Jurkat, Clone E6-1 (cell line): ENCODE measurements at regions not wholly inside any gene's neighbourhood (a gene's known extent, or its start where the extent isn't known, plus 50 kb on each side); places are given as distances from the start of the nearest gene placed in this dataset.

Source experiments
- DNase-seq: peaks from one replicate; pipeline ENCODE4 v3.0.0-alpha.2; 2011; ENCODE audit warnings: low read depth, low spot score
- H3K4me3 ChIP-seq: 2 replicates; pipeline ENCODE4 v1.5.1; 2011; ENCODE audit warnings: mild to moderate bottlenecking, low read length, control low read depth, moderate library complexity

- no peak overlapping the region for H3K4me3 ChIP-seq
- DNase-seq, result no peak
Measured at GRCh38 chr2:120938045-120938771, 202.5 kb downstream of the GLI2 start.

GRCh38 chr2:120939595-120940318 lies 204.1 kb downstream of the GLI2 start:
- no peak for DNase-seq
- no peak overlapping the region for H3K4me3 ChIP-seq

DNA sequence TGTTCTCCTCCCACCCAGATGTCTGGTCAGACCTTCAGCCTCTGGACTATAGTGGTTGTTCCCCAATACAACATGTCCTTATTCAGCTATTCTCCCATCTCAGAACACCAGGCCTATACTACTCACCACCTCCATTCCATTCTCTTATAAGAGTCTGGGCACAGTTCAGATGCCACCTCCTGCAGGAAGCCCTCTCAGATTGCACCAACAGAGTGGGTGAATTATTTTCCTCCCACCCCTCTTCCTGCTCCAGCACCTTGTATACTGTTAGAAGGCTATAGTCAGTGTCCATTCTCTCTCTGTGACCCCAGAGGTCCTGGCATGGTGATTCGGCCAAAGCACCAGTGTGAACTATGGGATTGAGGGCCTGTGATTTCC lies 204.6 kb downstream of the GLI2 start:
- no peak for DNase-seq

DNA sequence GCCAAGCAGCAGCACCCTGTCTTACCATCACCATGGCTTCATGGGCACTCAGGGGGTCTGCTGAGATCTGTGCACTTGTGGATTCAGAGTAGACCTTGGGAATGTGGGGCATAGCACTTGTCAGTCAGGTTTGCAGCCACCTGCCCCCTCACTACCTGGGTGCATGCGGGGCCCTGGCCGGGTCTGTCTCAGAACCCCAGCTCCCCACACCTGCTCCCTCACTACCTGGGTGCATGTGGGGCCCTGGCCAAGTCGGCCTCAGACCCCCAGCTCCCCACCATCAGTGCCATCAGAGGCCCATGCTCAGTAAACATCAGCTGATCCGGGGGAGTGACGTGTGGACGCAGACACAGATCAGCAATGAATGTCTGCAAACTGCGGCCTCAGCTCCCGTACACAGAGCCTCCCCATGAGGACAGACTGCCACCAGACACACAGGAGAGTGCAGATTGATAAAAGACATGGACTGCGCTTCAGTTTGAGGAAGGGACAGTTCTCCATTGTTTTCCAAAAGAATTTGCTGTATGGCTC lies 205.1 kb downstream of the GLI2 start:
- no peak overlapping the region for H3K4me3 ChIP-seq
- no peak for DNase-seq

More for the DNA sequence above, 204.6 kb downstream of the GLI2 start:
- H3K4me3 ChIP-seq, result no peak overlapping the region

DNA sequence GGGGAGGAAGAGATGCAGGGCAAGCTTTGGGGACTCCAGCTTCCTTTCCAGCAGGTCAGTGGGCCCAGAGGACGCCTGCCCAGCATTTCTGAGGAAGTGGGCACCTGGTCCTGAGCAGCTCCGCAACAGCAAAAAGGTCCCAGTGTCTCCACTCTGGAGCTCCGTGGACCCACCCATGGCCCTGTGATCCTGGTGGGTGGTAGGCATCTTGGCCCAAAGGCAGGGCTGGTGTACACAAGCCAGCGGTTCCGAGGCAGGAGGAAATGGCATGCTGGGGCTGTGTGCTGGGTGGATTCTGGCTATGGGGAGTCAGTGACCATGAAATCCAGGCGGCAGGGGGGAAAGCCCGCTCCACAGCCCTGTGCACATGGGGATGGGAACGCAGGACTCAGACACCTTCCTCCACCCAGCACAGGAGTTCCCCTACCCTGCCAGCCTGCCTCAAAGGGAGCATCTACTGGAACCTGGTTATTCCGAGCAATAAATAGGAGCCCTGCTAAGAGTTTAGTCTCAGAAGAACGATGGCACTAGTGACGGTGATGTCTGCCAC lies 206.0 kb downstream of the GLI2 start:
- no peak for DNase-seq
- no peak overlapping the region for H3K4me3 ChIP-seq

GRCh38 chr2:120942658-120943057 lies 207.0 kb downstream of the GLI2 start:
- no peak overlapping the region for H3K4me3 ChIP-seq
- no peak for DNase-seq

- DNase-seq, result no peak
- H3K4me3 ChIP-seq, result no peak overlapping the region
Measured at GRCh38 chr2:120943403-120944034, 207.9 kb downstream of the GLI2 start.

DNA sequence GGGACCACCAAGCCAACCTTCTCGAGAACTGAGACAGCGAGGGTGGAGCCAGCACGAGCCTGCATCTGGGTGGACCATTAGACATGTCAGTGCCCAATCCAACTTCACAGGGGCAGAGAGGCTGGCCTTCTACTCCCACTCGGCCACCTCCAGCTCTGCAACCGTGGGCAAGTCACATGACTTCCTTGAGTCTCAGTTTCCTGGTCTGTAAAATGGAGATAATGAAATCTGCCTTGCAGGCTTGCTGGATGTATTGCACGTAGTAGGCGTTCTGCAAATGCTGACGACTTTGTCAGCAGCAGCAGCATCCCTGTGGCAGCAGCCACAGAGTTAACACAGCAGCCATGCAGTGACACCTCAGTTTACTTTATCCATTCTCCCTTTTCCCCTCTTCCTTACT lies 208.9 kb downstream of the GLI2 start:
- no peak overlapping the region for H3K4me3 ChIP-seq
- no peak for DNase-seq

GRCh38 chr2:120945091-120945490 lies 209.4 kb downstream of the GLI2 start:
- no peak overlapping the region for H3K4me3 ChIP-seq
- no peak for DNase-seq

GRCh38 chr2:120945832-120946499 lies 210.3 kb downstream of the GLI2 start:
- no peak for DNase-seq
- H3K4me3 ChIP-seq, result no peak overlapping the region

DNA sequence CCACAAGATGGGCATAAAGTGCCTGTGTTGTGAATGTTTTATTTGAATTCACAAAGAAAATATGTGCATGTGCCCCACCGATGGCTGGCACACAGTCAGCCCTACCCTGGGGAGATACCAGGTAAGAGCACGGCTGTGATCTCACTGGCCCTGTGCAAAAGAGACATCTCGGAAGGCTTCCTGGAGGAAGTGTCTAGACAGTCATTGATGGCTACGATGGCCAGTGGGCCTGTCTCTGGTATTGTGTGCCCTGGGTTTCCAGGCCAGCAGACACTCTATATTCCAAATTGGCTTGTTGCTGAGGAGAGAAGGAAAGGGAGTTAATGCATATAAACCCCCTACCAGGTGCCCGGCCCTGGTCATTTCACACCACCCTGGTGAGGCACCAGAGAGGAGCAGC lies 211.7 kb downstream of the GLI2 start:
- DNase-seq, result no peak

GRCh38 chr2:120947982-120948661 lies 212.5 kb downstream of the GLI2 start:
- no peak for DNase-seq
- H3K4me3 ChIP-seq, result no peak overlapping the region

More for the DNA sequence above, 211.7 kb downstream of the GLI2 start:
- no peak overlapping the region for H3K4me3 ChIP-seq

DNA sequence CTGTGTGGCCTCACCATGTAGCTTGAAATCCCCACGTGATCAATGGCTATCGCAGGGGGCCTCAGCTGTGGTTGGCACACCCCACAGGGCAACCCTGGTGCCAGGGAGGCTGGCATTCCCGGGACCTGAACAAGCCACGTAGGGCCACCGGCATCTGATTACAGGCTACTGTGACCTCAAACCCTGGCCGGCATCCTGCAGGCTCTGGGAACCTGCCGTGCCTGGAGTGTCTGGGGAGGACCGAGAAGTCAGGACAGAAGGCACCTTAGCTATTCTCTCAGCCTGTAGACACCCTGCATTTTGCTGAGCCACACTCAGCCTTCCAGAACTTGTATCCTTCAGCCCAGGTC lies 213.0 kb downstream of the GLI2 start:
- no peak for DNase-seq
- H3K4me3 ChIP-seq, result no peak overlapping the region

- peak; percentile 10 for DNase-seq
- H3K4me3 ChIP-seq, result no peak overlapping the region
Measured at GRCh38 chr2:120949027-120949956, 213.6 kb downstream of the GLI2 start.

DNA sequence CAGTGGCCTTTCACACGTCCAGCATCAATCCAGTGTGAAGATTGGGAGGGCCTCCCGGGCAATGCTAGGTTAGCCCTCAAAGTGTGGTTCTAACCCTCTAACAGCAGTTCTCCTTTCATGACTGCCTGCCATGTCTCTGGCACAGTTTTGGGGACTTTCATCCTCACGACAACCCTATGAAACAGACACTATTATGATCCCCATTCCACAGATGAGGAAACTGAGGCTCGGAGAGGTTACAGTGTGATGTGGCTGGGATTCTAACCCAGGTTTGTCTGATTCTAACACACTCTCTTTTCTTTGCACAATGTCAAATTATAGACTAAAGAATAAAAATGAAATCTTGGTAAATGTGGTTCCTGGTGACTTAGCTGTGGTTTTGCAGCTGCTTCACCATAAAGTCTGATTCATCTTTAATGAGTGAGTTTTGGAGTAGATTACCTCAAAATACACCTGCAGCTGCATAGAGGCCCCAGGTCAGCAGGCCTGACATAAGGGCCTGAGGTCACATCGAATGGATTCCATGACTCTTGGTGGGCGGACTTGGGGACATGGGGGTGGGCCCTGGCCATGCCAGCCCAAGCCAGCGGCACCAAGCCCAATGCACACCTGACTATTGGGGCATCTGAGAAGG lies 214.4 kb downstream of the GLI2 start:
- peak; percentile 41 for DNase-seq
- H3K4me3 ChIP-seq, result no peak overlapping the region

DNA sequence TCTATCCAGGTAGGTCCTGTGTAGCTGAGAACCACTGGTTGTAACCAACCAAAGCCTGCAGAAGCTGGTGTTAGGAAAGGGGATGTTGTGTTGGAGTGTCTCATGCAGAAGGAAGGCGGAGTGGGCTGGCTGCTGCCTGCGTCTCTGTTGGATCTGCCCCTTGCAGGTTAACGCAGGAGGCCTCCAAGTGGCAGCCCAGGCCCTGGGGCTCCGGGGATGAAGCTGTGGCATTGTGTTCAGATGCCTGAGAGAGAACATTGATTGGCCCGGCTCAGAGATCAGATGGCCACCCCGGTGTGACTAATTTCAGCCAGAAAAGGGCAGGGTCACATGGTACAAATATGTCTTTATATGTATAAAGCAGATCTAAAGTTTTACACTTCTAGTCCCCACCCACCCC lies 216.0 kb downstream of the GLI2 start:
- H3K4me3 ChIP-seq, result no peak overlapping the region
- DNase-seq, result no peak

DNA sequence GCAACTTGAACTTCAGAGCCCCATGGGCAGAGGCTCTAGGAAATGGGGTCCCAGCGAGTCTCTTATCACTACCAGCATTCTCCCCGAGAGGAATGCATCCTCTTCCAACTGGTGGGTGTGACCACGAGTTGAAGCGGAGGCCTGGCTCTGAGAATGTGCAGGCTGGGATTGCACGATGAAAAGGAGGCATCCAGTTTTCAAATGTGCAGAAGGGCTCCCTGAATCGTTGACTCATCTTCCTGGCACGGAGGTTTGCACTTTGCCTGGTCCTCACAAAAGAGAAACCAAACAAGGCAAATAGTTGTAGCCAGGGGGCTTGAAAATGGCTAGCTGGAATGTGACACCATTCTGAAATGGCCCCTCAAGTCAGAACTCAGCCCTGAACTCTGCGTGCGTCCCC lies 216.7 kb downstream of the GLI2 start:
- no peak overlapping the region for H3K4me3 ChIP-seq
- DNase-seq, result no peak
